Sigmoid colon (tissue), 4 donors: ENCODE measurements at regions not wholly inside any gene's neighbourhood (a gene's known extent, or its start where the extent isn't known, plus 50 kb on each side); places are given as distances from the start of the nearest gene placed in this dataset.
"Not testable (repeated sequence)": the region's sequence is repeated elsewhere in the genome, so short reads cannot be mapped to it uniquely, and the experiment has no call there.

ENCODE experiments used
- CTCF ChIP-seq, 4 experiments: fragments of 450-650 bp in 3 of 4; fragments of 200-600 bp in 1 of 4; IDR thresholded peaks; one replicate each; pipeline ENCODE4 v1.5.1; 2016 to 2019; ENCODE audit warnings: antibody characterized with exemption in 4 of 4, mild to moderate bottlenecking in 3 of 4, moderate library complexity in 2 of 4
- EP300 ChIP-seq, 4 donors: sonication (generic); formaldehyde crosslinking; IDR thresholded peaks; one replicate each; pipeline ENCODE4 v1.6.1; 2017; ENCODE audit warnings: antibody characterized with exemption in 4 of 4
- POLR2AphosphoS5 ChIP-seq, 4 donors: sonication (generic); formaldehyde crosslinking; IDR thresholded peaks; one replicate each; pipeline ENCODE4 v1.6.1; 2017; ENCODE audit warnings: antibody characterized with exemption in 4 of 4

- not testable (repeated sequence) for TF ChIP-seq CTCF, POLR2AphosphoS5, EP300 (IDR thresholded peaks at IDR 0.05)
Observed at GRCh38 chr3:130179353-130179970, 97.8 kb downstream of the ALG1L2 start.
